ENCODE measurements at regions not wholly inside any gene's neighbourhood (a gene's known extent, or its start where the extent isn't known, plus 50 kb on each side); places are given as distances from the start of the nearest gene placed in this dataset.

- H3K4me2 ChIP-seq (ENCODE audit: low read depth, low read length, poor library complexity, severe bottlenecking): no peak overlapping the region
- H2AFZ ChIP-seq (ENCODE audit: low read depth, low read length, severe bottlenecking): no peak overlapping the region
- no peaks in the 10 kb centered on the region for H3F3A ChIP-seq (ENCODE audit: insufficient read depth)
- no peaks in the 10 kb centered on the region for H3K79me2 ChIP-seq (ENCODE audit: insufficient read depth, low read length)
- no peaks in the 10 kb centered on the region for H3K27me3 ChIP-seq (ENCODE audit: low read length)
- H3K9me2 ChIP-seq (replicated peaks; ENCODE audit: insufficient read depth, low read length): no peaks in the 10 kb centered on the region
- H3K9ac ChIP-seq (ENCODE audit: low read length): no peak overlapping the region
- H3K9me3 ChIP-seq (ENCODE audit: insufficient read depth, low read length): no peaks in the 10 kb centered on the region
- no peaks in the 10 kb centered on the region for H4K20me1 ChIP-seq (ENCODE audit: low read depth, low read length)
- H3K4me3 ChIP-seq (ENCODE audit: insufficient read depth, low read length, poor library complexity, severe bottlenecking): no peak overlapping the region
- TF ChIP-seq EZH2phosphoT487 (conservative IDR thresholded peaks at IDR 0.05; ENCODE audit: low read length): no peak
- no peak for TF ChIP-seq CTCF (IDR thresholded peaks at IDR 0.05; ENCODE audit: insufficient read depth, low read length, poor library complexity, severe bottlenecking)
- no peak overlapping the region for H3K27ac ChIP-seq (ENCODE audit: low read depth, low read length)
- no peaks in the 10 kb centered on the region for H3K36me3 ChIP-seq (ENCODE audit: low read length)
Observed at GRCh38 chr18:38539371-38539770, 973.8 kb upstream of the CELF4 start.

GRCh38 chr18:38534073-38534472, 968.5 kb upstream of the CELF4 start:
- Histone ChIP-seq H3K4me2 (ENCODE audit: low read depth, low read length, poor library complexity, severe bottlenecking) (no peak overlapping the region), H3K36me3 (ENCODE audit: low read length) (no peaks in the 10 kb centered on the region), H2AFZ (ENCODE audit: low read depth, low read length, severe bottlenecking) (no peak overlapping the region), H3K27me3 (ENCODE audit: low read length) (no peaks in the 10 kb centered on the region), H3K79me2 (ENCODE audit: insufficient read depth, low read length) (no peaks in the 10 kb centered on the region), H4K20me1 (ENCODE audit: low read depth, low read length) (no peaks in the 10 kb centered on the region), H3K9me2 (replicated peaks; ENCODE audit: insufficient read depth, low read length) (no peaks in the 10 kb centered on the region), H3K4me3 (ENCODE audit: insufficient read depth, low read length, poor library complexity, severe bottlenecking) (no peak overlapping the region), H3K27ac (ENCODE audit: low read depth, low read length) (no peak overlapping the region), H3F3A (ENCODE audit: insufficient read depth) (no peaks in the 10 kb centered on the region), H3K9ac (ENCODE audit: low read length) (no peak overlapping the region), H3K9me3 (ENCODE audit: insufficient read depth, low read length) (no peaks in the 10 kb centered on the region)
- no peak for TF ChIP-seq EZH2phosphoT487 (conservative IDR thresholded peaks at IDR 0.05; ENCODE audit: low read length)
- TF ChIP-seq CTCF (IDR thresholded peaks at IDR 0.05; ENCODE audit: insufficient read depth, low read length, poor library complexity, severe bottlenecking): no peak

- no peaks in the 10 kb centered on the region for H3K79me2 ChIP-seq (ENCODE audit: insufficient read depth, low read length)
- H3K27me3 ChIP-seq (ENCODE audit: low read length): no peaks in the 10 kb centered on the region
- H2AFZ ChIP-seq (ENCODE audit: low read depth, low read length, severe bottlenecking): no peak overlapping the region
- no peaks in the 10 kb centered on the region for H3K9me2 ChIP-seq (replicated peaks; ENCODE audit: insufficient read depth, low read length)
- no peaks in the 10 kb centered on the region for H3F3A ChIP-seq (ENCODE audit: insufficient read depth)
- peaks cover 4% of the 10 kb centered on the region; the same call in 1 of the 2 replicates for H3K9me3 ChIP-seq (ENCODE audit: insufficient read depth, low read length)
- H3K36me3 ChIP-seq (ENCODE audit: low read length): no peaks in the 10 kb centered on the region
- no peak overlapping the region for H3K4me3 ChIP-seq (ENCODE audit: insufficient read depth, low read length, poor library complexity, severe bottlenecking)
- TF ChIP-seq EZH2phosphoT487 (conservative IDR thresholded peaks at IDR 0.05; ENCODE audit: low read length) (no peak), CTCF (IDR thresholded peaks at IDR 0.05; ENCODE audit: insufficient read depth, low read length, poor library complexity, severe bottlenecking) (no peak)
- H4K20me1 ChIP-seq (ENCODE audit: low read depth, low read length): no peaks in the 10 kb centered on the region; the same call in 1 of the 2 replicates
- no peak overlapping the region for H3K27ac ChIP-seq (ENCODE audit: low read depth, low read length)
- no peak overlapping the region for H3K4me2 ChIP-seq (ENCODE audit: low read depth, low read length, poor library complexity, severe bottlenecking)
- no peak overlapping the region for H3K9ac ChIP-seq (ENCODE audit: low read length)
Observed at GRCh38 chr18:38526922-38527321, 961.3 kb upstream of the CELF4 start.

Measured in SU-DHL-6 (cell line).